Stimulated activated CD8-positive, alpha-beta memory T cell treated with anti-CD3 and anti-CD28 coated beads, Interleukin-7, amount 100 ng/mL, for 24 hours (primary cell): ENCODE measurements at regions not wholly inside any gene's neighbourhood (a gene's known extent, or its start where the extent isn't known, plus 50 kb on each side); places are given as distances from the start of the nearest gene placed in this dataset.
"Not testable (repeated sequence)": the region's sequence is repeated elsewhere in the genome, so short reads cannot be mapped to it uniquely, and the experiment has no call there.

Experiments used
- DNase-seq: peaks from one replicate; pipeline ENCODE4 v3.0.0-alpha.2; 2020; ENCODE audit warnings: low read depth

DNA sequence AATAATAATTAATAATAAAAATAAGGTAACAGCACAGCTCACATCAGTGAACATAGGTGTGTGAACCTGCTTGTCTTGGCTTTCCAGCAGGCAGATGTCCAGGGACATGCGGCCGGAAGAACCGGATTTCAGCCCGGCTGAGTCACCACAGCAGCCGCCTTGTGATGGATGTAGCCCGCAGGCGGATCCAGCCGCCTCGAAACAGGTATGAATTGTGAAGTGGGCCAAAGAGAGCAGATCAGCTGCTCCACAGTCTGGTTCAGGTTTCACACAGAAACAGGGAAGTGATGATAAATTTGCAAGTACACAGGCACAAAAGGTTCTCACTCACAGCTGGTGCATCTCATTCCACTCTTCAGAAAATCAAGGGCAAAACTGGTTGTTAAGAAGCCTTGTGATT, 55.1 kb downstream of the ID4 start:
- no peak for DNase-seq

DNA sequence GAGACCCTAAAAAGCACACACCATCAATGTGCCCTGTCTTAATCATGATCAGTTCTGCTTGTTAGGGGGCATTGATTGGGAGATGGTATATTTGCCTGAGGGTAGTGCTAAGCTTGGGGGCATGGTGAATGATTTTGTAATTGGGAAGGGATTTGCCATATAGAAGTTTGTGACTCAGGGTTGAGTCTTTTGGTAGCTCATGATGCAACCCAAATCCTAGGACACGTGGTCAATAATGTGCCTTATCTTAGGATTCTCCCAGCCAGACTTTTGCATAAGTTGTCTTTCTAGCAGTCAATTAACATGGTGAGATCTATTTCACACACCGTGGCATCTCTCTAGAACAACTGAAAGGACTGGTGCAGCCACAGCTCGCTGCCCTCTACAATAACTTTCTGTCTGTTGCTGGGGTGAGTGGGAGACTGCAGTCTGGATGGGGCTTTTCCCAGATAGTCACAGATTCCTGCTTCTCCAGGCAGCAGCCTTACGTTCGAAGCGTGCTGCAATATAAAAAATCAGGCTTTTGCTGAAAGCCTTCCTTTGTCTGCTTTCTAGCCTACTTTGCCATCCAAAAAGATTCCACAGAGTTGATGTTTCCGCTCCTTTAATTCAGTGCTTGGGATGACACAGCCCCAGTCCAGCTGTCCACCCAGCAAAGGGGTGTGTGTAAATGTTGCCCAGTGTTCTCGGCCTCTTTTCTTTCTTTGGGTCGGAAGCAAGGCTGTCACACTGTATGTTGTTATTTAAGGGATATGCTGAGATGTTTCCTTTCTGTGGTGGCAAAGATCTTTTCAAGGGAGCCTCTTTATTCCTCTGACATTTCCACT, 58.9 kb downstream of the ID4 start:
- no peak for DNase-seq

DNA sequence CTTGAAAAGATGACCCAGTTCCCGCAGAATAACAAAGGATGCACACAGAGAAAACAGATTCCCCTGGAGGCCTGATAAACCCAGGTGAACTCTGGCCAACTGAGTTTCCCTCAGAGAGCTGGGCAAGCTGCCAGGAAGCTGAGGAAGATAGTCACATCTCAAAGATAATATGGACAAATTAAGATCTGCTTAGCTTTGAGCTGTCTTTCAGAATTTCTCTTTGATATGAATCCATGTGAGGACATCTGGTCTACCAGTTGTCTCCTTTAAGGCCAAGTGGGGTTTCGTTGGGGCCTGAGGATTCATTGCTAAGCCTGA, 59.5 kb downstream of the ID4 start:
- no peak for DNase-seq

DNA sequence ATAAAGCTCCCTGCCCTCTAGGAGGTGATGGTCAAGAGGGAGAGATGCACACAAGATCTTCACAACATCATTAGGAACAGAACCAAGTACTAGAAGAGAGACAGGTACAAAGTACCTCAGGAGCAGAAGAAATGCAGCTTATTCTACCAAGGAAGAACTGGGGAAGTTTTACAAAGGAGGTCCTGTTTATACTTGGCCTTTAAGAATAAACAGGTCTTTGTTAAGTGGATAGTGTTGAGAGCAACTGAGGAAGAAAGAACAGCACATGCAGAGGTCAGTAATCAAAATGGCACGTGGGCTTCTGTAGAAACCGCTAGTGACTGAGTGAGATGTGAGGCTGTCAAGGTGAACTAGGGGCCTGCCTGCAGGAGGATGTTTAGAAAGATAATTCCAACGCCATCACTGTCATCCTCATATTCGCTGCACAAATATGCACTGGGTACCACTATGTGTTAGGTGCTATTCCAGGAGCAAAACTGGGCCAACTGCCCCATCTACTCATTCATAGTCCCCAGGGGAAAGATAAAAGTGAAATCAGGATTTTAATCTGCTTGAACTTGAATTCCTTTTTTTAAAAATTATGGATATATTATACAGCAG, 61.1 kb downstream of the ID4 start:
- DNase-seq: no peak

DNA sequence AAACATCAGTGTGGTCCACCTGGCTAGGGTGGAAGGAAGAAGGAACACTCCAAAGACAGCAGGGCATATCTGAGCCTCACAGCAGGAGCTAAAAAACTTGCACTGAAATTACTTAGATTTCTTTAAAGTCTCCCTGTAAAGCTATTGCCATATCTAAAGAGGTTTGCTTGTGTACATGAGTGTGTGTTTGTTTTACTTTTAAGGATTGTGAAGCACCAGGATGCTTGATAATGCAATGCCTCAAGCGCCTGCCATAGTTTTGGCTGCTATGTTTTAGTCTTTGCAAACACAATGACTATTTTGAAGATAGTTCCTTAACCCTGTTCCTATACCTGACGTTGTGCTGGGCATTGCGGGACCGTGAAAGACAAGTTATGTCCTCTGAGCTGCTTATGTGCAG, 65.0 kb downstream of the ID4 start:
- DNase-seq: no peak

DNA sequence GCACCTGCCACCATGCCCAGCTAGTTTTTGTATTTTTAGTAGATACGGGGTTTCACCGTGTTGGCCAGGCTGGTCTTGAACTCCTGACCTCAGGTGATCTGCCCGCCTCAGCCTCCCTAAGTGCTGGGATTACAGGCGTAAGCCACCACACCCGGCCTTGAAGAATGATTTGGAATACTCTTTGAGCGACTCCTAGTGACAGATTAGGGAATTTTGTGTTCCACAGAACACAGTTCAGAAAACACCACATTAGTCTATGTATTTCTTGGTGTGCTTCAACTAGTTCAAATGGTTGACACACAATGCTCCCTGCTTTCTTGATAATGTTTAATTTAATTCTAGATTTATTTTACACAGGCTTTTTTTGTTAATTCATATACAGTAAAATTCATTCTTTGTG, 67.2 kb downstream of the ID4 start:
- DNase-seq: not testable (repeated sequence)

DNA sequence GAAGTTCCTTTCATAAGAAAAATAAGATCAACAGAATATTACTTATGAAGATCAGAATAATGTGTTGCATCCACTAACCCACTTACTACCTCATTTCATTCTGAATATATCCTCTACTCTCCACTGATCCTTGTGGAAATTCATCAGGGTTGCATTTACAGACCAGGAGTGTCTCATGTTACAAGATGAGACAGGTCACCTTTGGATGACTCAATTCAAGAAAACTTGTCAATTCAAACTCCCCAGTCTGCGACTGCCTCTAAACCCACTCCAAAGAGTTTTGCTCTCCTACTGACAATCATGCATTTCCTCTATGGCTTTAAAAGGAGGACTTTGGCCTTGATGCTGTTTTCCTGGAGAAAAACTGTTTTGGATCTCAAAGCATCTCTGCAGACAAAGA, 68.4 kb downstream of the ID4 start:
- no peak for DNase-seq

DNA sequence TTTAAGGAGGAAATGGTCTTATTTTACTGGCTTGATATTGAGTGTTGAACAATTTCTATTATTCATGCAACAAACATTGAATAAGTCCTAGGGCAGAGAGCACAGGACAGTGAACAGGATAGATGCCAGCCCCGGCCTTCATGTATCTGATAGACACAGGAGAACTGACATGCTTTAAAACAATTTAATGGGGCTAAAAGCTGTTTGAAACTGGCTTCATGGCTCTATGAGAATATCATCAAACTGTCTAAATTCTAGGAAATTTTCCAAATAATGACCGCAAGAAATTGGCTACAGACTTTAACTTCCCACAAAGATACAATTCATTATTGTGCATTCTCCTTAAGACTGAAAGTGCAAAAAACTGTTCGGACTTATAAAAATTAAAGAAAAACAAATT, 69.0 kb downstream of the ID4 start:
- no peak for DNase-seq

DNA sequence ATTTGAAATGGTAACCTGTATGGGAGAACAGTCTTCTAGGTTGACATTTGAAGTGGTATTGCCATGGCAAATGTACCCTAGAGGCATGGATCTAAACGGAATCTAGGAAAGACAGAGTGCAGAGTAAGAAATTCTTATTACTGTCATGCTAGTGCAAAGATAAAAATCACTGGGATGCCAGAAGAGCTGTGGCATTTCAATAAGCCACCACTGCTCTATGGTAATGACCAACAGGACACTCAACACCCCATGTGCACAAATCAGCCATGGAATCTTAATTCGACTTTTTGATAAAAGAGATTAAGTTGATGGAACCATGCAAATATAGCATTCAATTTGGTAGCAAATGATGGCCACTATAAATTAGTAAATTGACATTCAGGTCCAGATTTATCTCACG, 74.1 kb downstream of the ID4 start:
- DNase-seq: no peak

DNA sequence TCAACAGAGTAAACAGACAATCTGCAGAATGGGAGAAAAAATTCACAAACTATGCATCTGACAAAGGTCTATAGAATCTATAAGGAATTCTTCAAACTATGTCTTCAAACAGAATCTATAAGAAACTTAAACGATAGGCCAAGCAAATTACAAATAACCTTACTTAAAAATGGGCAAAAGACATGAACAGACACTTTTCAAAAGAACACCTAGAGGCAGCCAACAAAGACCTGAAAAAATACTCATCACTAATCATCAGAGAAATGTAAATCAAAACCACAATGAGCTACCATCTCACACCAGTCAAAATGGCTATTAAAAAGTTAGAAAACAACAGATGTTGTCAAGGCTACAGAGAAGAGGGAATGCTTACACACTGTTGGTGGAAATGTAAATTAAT, 81.3 kb downstream of the ID4 start:
- DNase-seq: no peak

DNA sequence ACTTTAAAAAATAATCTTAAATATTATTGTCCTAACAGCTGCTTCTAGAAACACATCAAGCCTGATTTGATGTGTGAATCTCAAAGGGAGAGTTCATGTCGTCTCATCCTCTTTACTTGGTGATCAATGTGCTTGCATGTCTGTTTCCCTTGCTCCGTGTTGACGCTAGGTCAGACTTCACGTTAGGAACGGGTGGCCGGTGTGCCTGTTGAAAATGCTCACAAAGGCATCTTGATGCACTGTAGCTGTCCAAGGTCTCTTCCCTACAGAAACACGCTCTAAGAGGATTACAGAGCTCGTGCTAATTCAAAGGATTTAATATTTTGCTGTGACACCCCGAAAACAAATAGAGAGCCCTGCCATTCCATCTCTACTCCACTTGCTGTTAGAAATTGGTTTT, 84.6 kb downstream of the ID4 start:
- no peak for DNase-seq

DNA sequence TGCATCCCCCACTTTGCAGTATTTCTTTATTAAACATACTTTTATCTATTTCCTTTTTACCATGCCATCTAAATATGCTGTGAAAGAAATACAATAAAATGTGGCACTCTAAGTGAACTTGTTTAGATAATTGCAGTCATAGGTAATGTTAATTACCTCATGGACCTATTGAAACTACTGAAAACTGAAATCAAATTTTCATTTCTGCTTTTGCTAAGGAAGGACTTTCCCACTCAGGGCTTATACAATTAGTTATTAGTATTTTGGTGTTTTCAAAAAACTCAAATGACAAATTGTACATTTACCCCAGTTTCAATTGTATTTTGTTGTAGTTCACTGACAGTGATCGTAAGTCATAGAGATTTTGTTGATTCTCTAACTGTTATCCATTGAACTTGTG, 88.4 kb downstream of the ID4 start:
- DNase-seq: no peak

DNA sequence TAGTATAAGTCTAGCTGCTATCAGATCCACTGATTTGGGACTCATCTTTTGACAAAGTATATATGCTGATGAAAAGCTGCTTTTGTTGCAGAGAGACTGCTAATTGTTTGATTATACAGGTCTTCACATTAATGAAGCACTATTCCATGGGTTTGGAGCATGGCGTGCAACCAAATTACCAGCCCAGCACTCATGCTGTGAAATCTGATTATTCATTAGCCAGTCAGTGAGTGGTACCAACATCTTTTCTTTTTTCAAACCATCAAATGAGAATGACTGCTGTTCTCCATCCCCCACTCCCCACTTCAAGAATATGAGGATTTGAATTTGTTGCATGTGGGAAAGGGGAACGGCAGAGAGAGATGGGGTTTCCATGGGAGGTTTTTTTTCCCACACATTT, 91.3 kb downstream of the ID4 start:
- DNase-seq: no peak

DNA sequence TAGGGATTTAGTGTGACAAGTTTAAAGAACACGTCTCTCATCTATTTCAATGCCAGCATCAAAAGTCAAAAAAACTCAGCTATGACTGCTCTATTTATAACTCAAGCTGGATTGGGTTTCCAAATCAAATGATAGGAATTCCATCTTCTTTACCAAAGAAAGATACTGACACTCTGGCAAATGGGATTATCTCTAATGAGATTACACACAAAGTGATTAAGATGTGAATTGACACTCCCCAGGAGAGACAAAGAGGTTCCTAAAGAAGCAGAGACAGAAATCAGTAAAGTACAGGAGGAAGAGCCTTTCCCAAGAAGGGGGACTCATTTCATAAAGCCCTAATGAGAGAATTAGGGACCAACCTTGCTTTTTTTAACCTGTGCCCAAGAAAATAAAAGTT, 92.1 kb downstream of the ID4 start:
- DNase-seq: no peak

DNA sequence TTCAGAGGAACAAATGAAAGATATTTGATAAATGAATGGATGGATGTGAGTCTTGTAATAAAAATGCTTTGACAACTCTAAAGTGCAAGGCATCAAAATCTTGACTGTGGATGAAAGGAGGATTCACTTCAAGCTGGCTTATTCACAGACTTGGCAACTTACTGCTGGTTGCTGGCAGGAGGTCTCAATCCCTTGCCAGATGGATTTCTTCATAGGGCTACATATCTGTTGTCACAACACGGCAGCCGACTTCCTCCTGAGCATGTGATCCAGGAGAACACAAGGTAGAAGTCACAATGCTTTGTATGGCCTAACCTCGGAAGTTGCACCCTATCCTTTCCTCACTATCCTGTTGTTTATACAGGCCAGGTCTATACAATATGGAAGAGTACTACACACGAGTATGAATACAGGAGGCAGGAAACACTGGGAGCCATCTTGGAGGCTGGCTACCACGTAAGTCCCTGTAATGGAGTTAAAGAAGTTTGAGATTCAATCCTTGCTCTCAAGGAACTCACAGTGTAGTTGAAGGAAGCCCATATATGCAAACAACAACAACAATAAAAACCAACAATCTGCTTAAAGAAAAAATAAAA, 97.9 kb downstream of the ID4 start:
- no peak for DNase-seq

DNA sequence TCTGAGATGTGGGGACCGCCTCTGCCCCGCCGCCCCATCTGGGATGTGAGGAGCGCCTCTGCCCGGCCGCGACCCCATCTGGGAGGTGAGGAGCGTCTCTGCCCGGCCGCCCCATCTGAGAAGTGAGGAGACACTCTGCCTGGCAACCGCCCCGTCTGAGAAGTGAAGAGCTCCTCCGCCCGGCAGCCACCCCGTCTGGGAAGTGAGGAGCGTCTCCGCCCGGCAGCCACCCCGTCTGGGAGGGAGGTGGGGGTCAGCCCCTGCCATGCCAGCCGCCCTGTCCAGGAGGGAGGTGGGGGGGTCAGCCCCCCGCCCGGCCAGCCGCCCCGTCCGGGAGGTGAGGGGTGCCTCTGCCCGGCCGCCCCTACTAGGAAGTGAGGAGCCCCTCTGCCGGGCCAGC, 102.2 kb downstream of the ID4 start:
- not testable (repeated sequence) for DNase-seq

DNA sequence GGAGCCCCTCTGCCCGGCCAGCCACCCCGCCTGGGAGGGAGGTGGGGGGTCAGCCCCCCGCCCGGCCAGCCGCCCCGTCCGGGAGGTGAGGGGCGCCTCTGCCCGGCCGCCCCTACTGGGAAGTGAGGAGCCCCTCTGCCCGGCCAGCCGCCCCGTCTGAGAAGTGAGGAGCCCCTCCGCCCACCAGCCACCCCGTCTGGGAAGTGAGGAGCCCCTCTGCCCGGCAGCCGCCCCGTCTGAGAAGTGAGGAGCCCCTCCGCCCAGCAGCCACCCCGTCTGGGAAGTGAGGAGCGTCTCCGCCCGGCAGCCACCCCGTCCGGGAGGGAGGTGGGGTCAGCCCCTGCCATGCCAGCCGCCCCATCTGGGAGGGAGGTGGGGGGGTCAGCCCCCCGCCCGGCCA, 102.8 kb downstream of the ID4 start:
- DNase-seq: not testable (repeated sequence)

DNA sequence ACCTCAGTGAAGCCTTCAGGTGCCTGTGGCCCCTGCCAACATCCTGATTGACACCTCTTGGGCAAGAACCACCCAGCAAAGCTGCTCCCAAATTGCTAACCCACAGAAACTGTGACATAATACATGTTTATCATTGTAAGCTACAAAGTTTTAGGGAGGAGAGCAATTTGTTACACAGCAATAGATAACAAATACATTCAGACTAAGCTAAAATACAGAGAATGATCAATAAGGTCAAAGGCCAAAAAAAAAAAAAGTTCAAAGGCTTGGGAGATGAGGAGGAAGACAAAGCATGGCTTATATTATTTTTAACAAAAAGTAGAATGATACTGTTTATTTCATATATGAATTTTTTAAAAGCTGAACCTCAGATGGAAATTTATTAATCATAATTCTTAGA, 105.9 kb downstream of the ID4 start:
- no peak for DNase-seq

DNA sequence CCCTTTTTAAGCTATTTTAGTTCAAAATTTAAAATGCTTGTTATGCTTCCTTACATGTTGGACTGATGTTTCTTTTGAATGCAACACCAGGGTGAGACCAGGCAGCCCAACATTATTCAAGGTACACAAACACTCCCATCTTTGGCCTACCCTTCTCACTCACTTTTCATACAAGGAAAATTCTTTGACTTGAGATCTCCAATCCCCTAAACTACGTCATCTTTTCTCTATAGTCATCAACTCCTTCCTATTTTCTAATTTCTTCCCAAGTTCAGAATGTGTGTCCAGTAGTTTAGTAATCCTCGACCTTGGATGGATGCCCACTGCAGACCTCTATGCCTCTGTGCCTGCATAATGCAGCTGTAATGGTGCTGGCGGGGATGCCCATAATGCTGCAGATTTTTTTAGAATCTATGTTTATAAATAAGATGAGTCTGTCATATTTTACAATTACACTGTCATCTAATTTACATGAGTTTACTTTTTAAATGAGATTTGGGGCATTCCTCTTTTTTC, 108.7 kb downstream of the ID4 start:
- DNase-seq: no peak

DNA sequence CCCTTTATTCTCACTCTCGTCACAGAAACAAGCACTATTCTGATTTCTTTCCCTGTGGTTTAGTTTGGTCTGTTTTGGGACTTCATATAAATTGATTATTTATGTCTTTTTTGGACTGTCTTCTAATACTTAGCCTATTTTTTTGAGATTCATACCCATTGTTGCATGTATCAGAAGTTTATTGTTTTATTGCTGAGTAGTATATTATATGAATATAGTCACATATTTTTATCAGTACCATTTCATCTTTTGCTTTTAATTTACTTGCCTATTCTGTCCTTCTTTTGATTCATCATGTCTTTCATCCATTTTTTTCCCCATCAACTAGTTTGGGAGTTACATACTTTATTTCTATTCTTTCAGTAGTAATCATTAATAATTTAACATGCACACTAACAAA, 112.0 kb downstream of the ID4 start:
- no peak for DNase-seq

DNA sequence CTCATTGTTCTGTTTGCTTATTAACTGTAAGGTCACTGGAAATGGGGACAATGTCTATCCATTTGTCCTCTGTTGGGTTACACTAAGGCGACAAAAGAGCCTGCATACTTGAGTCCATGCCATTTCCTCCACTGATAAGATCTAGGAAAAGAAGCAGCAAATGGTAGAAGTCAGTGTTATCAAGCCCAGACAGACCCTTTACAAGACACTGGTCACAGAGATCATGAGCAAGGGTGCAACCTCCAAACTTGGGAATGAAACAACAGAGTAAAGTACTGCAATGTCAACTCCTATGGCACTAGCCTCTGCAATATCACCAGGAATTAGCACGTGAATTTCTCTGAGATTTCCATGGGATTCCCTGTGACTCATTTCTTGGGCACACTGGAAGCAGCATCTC, 126.9 kb downstream of the ID4 start:
- DNase-seq: no peak

DNA sequence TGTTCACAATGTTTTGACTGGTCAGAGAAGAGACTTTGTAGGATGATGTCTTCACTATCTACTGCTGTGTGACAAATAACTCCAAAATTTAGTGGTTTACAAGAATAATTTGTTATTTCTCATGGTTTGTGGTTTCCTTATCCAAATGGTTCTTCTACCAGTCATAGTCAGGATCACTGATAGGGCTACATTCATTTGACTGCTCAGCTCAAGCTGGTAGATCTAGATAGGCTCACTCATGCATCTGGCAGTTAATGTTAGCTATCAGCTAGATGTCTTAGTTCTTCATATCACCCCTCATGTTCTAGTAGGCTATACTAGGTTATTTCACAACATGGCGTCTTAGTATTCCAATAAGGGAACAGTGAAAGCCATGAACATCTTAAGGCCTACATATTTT, 131.0 kb downstream of the ID4 start:
- DNase-seq: no peak

DNA sequence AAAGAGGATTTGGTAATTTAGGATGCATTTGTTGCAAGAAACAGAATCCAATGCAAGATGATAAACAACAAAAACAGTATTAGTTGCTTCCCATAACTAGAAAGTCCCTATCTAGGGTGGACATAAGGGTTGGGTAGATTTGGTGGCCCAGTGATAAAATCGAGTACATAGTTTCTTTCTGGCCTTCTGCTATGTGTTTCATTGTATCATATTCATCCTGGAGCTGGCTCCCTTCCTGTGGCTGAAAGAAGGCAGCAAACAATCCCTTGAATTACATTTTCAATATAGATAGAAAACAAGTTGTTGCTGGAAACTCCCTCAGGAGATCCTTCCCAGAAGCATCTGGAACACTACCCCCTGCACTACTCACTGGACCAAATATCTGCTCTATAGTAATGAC, 135.1 kb downstream of the ID4 start:
- no peak for DNase-seq
